Esophagus muscularis mucosa (tissue), 3 donors: ENCODE measurements at regions not wholly inside any gene's neighbourhood (a gene's known extent, or its start where the extent isn't known, plus 50 kb on each side); places are given as distances from the start of the nearest gene placed in this dataset.

Source experiments
- CTCF ChIP-seq, 3 experiments: fragments of 200-600 bp in 2 of 3; fragments of 450-650 bp in 1 of 3; sonication (generic) in 2 of 3; IDR thresholded peaks; one replicate each; pipeline ENCODE4 v1.5.1; 2017 to 2019; ENCODE audit warnings: antibody characterized with exemption in 3 of 3, mild to moderate bottlenecking in 2 of 3, moderate library complexity in 1 of 3
- POLR2A ChIP-seq: fragments of 450-650 bp; IDR thresholded peaks from one replicate; pipeline ENCODE4 v1.6.1; 2017; ENCODE audit warnings: antibody characterized with exemption, moderate library complexity, mild to moderate bottlenecking, low read depth
- POLR2AphosphoS5 ChIP-seq, 2 donors: sonication (generic); formaldehyde crosslinking; IDR thresholded peaks; one replicate each; pipeline ENCODE4 v1.6.1; 2017; ENCODE audit warnings: antibody characterized with exemption in 2 of 2

GRCh38 chr5:73263001-73263710, 90.2 kb downstream of the TMEM174 start:
- TF ChIP-seq POLR2A (no peak), CTCF (IDR thresholded peaks at IDR 0.05) (no peak), POLR2AphosphoS5 (IDR thresholded peaks at IDR 0.05) (no peak)
